HepG2 (cell line): ENCODE measurements at regions not wholly inside any gene's neighbourhood (a gene's known extent, or its start where the extent isn't known, plus 50 kb on each side); places are given as distances from the start of the nearest gene placed in this dataset.

ENCODE experiments used
- GABPA ChIP-seq, 2 experiments: IDR thresholded peaks; 2 replicates each; pipeline ENCODE4 v1.6.1; 2011 to 2016; ENCODE audit warnings: low read depth in 2 of 2, low read length in 1 of 2, missing biosample characterization in 1 of 2, missing genetic modification characterization in 1 of 2
- KLF9 ChIP-seq: IDR thresholded peaks from 2 replicates; pipeline ENCODE4 v1.6.1; 2016; ENCODE audit warnings: low read depth
- POLR2A ChIP-seq, 2 experiments: IDR thresholded peaks; 2 replicates each; pipeline ENCODE4 v1.6.1; 2011; ENCODE audit warnings: low read depth in 2 of 2, low read length in 2 of 2, mild to moderate bottlenecking in 1 of 2, moderate library complexity in 1 of 2; ENCODE audit not compliant: insufficient read depth in 1 of 2
- POLR2AphosphoS5 ChIP-seq: IDR thresholded peaks from 2 replicates; pipeline ENCODE4 v1.6.1; 2012; ENCODE audit warnings: low read depth, low read length
- SATB2 ChIP-seq: sonication (generic); formaldehyde crosslinking; IDR thresholded peaks from 2 replicates; pipeline ENCODE4 v1.5.0; 2020; ENCODE audit warnings: missing genetic modification reagents
- SMC3 ChIP-seq: IDR thresholded peaks from 2 replicates; pipeline ENCODE4 v1.6.1; 2011; ENCODE audit warnings: low read length, improper control_type of control experiment
- TBP ChIP-seq: sonication (generic); formaldehyde crosslinking; IDR thresholded peaks from 2 replicates; pipeline ENCODE4 v1.5.0; 2020; ENCODE audit warnings: missing genetic modification reagents
- ZNF24 ChIP-seq: fragments of 450-650 bp; IDR thresholded peaks from 2 replicates; pipeline ENCODE4 v1.6.1; 2017; ENCODE audit warnings: antibody characterized with exemption, mild to moderate bottlenecking
- ZNF660 ChIP-seq: sonication (generic); formaldehyde crosslinking; IDR thresholded peaks from 2 replicates; pipeline ENCODE4 v1.5.1; 2020; ENCODE audit warnings: mild to moderate bottlenecking, low read depth, missing genetic modification reagents, borderline replicate concordance
- TF ChIP-seq, protein P1 (sequence below): sonication (generic); formaldehyde crosslinking; IDR thresholded peaks from 2 replicates; pipeline ENCODE4 v1.5.0; 2020; ENCODE audit warnings: mild to moderate bottlenecking, missing genetic modification reagents, moderate library complexity
- TF ChIP-seq, protein P2 (sequence below), 2 experiments: sonication (generic) in 1 of 2; formaldehyde crosslinking in 1 of 2; IDR thresholded peaks; 2 replicates each; pipeline versions ENCODE4 v1.6.1 to v1.9.0; 2014 to 2022; ENCODE audit warnings: antibody characterized with exemption in 1 of 2, borderline replicate concordance in 1 of 2, inconsistent platforms in 1 of 2, low read depth in 1 of 2, missing genetic modification reagents in 1 of 2
- TF ChIP-seq, protein P3 (sequence below): sonication (generic); formaldehyde crosslinking; IDR thresholded peaks from 2 replicates; pipeline ENCODE4 v1.4.0; 2020; ENCODE audit warnings: missing genetic modification reagents, mild to moderate bottlenecking, borderline replicate concordance
- TF ChIP-seq, protein P4 (sequence below): sonication (generic); formaldehyde crosslinking; IDR thresholded peaks from 2 replicates; pipeline ENCODE4 v1.8.0; 2022; ENCODE audit warnings: missing genetic modification reagents, mild to moderate bottlenecking, moderate library complexity, borderline replicate concordance
- TF ChIP-seq, protein P5 (sequence below): sonication (generic); formaldehyde crosslinking; IDR thresholded peaks from 2 replicates; pipeline ENCODE4 v1.4.0; 2020; ENCODE audit warnings: missing genetic modification reagents, borderline replicate concordance

DNA sequence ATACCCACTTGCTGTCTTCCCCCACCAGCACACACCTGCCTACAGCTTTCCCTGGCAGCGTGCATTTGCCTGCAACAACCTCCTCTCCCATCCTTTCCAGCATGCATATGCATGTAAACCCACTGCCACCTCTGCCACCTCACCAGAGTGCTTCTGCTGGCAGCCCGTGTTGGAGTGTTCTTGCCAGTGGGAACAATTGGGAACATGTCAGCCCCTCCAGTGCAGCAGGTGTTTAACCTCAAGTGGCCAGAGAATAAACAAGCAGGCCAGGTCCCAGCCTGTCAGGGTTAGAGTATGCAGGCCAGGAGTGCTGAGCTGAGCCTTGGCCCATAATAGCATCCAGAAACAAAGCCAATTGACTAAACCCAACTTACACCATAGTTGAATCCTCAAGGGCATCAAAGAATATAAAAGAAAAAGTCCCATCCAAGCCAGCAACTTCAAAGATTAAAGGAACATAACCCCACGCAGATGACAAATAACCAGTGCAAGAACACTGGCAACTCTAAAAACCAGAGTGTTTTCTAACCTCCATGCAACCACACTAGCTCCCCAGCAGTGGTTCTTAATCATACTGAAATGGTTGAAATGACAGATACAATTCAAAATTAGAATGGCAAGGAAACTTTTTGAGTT, 1212.1 kb upstream of the CITED2 start:
- TF ChIP-seq, protein P1, sequence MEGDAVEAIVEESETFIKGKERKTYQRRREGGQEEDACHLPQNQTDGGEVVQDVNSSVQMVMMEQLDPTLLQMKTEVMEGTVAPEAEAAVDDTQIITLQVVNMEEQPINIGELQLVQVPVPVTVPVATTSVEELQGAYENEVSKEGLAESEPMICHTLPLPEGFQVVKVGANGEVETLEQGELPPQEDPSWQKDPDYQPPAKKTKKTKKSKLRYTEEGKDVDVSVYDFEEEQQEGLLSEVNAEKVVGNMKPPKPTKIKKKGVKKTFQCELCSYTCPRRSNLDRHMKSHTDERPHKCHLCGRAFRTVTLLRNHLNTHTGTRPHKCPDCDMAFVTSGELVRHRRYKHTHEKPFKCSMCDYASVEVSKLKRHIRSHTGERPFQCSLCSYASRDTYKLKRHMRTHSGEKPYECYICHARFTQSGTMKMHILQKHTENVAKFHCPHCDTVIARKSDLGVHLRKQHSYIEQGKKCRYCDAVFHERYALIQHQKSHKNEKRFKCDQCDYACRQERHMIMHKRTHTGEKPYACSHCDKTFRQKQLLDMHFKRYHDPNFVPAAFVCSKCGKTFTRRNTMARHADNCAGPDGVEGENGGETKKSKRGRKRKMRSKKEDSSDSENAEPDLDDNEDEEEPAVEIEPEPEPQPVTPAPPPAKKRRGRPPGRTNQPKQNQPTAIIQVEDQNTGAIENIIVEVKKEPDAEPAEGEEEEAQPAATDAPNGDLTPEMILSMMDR, result no peak
- no peak for TF ChIP-seq TBP (CRISPR knock-in tag)
- no peak for TF ChIP-seq POLR2AphosphoS5
- TF ChIP-seq, protein P2, sequence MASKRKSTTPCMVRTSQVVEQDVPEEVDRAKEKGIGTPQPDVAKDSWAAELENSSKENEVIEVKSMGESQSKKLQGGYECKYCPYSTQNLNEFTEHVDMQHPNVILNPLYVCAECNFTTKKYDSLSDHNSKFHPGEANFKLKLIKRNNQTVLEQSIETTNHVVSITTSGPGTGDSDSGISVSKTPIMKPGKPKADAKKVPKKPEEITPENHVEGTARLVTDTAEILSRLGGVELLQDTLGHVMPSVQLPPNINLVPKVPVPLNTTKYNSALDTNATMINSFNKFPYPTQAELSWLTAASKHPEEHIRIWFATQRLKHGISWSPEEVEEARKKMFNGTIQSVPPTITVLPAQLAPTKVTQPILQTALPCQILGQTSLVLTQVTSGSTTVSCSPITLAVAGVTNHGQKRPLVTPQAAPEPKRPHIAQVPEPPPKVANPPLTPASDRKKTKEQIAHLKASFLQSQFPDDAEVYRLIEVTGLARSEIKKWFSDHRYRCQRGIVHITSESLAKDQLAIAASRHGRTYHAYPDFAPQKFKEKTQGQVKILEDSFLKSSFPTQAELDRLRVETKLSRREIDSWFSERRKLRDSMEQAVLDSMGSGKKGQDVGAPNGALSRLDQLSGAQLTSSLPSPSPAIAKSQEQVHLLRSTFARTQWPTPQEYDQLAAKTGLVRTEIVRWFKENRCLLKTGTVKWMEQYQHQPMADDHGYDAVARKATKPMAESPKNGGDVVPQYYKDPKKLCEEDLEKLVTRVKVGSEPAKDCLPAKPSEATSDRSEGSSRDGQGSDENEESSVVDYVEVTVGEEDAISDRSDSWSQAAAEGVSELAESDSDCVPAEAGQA (IDR thresholded peaks at IDR 0.05; ENCODE audit: low read depth), result no peak
- TF ChIP-seq, protein P2 (CRISPR knock-in tag; IDR thresholded peaks at IDR 0.05; ENCODE audit: borderline replicate concordance), result no peak
- TF ChIP-seq, protein P3, sequence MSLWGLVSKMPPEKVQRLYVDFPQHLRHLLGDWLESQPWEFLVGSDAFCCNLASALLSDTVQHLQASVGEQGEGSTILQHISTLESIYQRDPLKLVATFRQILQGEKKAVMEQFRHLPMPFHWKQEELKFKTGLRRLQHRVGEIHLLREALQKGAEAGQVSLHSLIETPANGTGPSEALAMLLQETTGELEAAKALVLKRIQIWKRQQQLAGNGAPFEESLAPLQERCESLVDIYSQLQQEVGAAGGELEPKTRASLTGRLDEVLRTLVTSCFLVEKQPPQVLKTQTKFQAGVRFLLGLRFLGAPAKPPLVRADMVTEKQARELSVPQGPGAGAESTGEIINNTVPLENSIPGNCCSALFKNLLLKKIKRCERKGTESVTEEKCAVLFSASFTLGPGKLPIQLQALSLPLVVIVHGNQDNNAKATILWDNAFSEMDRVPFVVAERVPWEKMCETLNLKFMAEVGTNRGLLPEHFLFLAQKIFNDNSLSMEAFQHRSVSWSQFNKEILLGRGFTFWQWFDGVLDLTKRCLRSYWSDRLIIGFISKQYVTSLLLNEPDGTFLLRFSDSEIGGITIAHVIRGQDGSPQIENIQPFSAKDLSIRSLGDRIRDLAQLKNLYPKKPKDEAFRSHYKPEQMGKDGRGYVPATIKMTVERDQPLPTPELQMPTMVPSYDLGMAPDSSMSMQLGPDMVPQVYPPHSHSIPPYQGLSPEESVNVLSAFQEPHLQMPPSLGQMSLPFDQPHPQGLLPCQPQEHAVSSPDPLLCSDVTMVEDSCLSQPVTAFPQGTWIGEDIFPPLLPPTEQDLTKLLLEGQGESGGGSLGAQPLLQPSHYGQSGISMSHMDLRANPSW, result no peak
- no peak for TF ChIP-seq SMC3
- TF ChIP-seq ZNF660 (CRISPR knock-in tag), result no peak
- TF ChIP-seq, protein P4, sequence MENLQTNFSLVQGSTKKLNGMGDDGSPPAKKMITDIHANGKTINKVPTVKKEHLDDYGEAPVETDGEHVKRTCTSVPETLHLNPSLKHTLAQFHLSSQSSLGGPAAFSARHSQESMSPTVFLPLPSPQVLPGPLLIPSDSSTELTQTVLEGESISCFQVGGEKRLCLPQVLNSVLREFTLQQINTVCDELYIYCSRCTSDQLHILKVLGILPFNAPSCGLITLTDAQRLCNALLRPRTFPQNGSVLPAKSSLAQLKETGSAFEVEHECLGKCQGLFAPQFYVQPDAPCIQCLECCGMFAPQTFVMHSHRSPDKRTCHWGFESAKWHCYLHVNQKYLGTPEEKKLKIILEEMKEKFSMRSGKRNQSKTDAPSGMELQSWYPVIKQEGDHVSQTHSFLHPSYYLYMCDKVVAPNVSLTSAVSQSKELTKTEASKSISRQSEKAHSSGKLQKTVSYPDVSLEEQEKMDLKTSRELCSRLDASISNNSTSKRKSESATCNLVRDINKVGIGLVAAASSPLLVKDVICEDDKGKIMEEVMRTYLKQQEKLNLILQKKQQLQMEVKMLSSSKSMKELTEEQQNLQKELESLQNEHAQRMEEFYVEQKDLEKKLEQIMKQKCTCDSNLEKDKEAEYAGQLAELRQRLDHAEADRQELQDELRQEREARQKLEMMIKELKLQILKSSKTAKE (CRISPR knock-in tag), result no peak
- no peak for TF ChIP-seq POLR2A (IDR thresholded peaks at IDR 0.05; ENCODE audit: insufficient read depth in 1 of 2, low read depth in 2 of 2, low read length in 2 of 2)
- no peak for TF ChIP-seq GABPA (IDR thresholded peaks at IDR 0.05; ENCODE audit: low read depth, low read length)
- no peak for TF ChIP-seq GABPA (CRISPR knock-in tag; IDR thresholded peaks at IDR 0.05; ENCODE audit: low read depth)
- TF ChIP-seq SATB2 (CRISPR knock-in tag), result no peak
- no peak for TF ChIP-seq ZNF24
- TF ChIP-seq, protein P5, sequence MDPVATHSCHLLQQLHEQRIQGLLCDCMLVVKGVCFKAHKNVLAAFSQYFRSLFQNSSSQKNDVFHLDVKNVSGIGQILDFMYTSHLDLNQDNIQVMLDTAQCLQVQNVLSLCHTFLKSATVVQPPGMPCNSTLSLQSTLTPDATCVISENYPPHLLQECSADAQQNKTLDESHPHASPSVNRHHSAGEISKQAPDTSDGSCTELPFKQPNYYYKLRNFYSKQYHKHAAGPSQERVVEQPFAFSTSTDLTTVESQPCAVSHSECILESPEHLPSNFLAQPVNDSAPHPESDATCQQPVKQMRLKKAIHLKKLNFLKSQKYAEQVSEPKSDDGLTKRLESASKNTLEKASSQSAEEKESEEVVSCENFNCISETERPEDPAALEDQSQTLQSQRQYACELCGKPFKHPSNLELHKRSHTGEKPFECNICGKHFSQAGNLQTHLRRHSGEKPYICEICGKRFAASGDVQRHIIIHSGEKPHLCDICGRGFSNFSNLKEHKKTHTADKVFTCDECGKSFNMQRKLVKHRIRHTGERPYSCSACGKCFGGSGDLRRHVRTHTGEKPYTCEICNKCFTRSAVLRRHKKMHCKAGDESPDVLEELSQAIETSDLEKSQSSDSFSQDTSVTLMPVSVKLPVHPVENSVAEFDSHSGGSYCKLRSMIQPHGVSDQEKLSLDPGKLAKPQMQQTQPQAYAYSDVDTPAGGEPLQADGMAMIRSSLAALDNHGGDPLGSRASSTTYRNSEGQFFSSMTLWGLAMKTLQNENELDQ, result no peak
- no peak for TF ChIP-seq KLF9 (CRISPR knock-in tag)
